HG02588 (cell line): ENCODE measurements at regions not wholly inside any gene's neighbourhood (a gene's known extent, or its start where the extent isn't known, plus 50 kb on each side); places are given as distances from the start of the nearest gene placed in this dataset.
"Not testable (repeated sequence)": the region's sequence is repeated elsewhere in the genome, so short reads cannot be mapped to it uniquely, and the experiment has no call there.

ENCODE experiments used
- ATAC-seq: cut with Tn5 transposase; IDR thresholded peaks from one replicate; pipeline ENCODE4 v1.9.1; 2021; ENCODE audit warnings: mild to moderate bottlenecking, moderate library complexity; ENCODE audit not compliant: unreplicated experiment

DNA sequence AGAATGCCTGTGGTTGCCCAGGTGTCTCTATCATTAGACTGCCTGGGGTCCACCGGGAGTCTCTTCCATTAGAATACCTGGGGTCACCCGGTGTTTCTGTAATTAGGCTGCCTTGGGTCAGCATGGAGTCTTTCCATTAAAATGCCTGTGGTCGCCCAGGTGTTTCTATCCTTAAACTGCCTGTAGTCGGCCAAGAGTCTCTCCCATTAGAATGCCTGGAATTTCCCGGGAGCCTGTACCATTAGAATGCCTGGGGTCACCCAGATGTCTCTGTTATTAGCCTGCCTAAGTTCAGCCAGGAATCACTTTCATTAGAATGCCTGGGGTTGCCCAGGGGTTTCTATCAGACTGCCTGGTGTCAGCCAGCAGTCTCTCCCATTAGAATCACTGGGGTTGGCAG, 1492.8 kb downstream of the UQCRFS1 start:
- ATAC-seq, result no peak

DNA sequence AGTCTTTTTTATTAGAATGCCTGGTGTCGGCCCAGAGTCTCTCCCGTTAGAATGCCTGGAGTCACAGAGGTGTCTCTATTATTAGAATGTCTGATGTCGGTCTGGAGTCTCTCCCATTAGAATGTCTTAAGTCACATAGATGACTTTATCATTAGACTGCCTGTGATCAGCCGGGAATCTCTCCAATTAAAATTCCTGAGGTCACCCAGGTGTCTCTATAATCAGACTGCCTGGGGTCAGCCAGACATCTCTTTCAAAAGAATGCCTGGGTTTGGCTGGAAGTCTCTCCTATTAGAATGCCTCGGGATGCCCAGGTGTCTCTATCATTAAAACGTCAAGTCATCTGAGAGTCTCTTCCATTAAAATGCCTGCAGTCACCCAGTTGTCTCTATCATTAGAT, 1493.9 kb downstream of the UQCRFS1 start:
- ATAC-seq, result no peak

DNA sequence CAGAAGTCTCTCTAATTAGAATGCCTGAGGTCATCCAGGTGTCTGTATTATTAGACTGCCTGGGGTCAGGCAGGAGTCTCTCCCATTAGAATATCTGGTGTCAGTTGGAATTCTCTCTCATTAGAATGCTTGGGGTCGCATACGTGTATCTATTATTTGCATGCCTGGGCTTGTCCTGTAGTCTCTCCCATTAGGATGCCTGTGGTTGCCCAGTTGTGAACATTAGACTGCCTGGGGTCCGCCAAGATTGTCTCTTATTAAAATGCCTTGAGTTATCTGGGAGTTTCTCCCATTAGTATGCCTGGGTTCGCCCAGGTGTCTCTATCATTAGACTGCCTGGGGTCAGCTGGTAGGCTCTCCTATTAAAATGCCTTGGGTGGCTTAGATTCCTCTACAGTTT, 1494.7 kb downstream of the UQCRFS1 start:
- no peak for ATAC-seq

- ATAC-seq, result no peak
Observed at GRCh38 chr19:27717825-27718224, 1495.1 kb downstream of the UQCRFS1 start.

DNA sequence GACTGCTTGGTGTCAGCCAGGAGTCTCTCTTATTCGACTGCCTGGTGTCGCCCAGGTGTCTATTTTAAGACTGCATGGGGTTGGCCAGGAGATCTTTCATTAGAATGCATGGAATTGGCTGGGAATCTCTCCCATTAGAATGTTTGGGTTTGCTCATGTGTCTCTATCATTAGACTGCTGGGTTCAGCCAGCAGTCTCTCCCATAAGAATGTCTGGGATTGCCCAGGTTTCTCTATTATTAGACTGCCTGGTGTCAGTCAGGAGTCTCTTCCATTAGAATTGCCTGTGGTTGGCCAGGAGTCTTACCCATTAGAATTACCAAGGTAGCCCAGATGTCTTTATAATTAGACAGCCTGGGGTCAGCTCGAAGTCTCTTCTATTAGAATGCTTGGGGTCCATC, 1496.0 kb downstream of the UQCRFS1 start:
- ATAC-seq, result no peak

DNA sequence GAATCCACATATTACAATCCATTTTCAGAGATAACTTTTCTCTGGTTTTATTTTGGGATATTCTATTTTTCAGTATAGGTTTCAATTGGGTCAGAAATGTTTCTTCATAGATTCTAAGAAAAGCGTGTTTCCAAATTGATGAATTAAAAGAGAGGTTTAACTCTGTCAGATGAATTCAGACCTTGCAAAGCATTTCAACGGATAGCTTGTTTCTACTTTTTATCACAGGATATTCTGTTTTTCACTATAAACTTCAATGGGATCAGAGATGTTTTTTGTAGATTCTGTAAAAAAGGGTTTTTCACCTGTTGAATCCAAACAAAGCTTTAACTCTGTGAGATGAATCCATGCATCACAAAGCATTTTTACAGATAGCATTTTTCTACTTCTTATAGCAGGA, 1498.1 kb downstream of the UQCRFS1 start:
- ATAC-seq, result no peak

DNA sequence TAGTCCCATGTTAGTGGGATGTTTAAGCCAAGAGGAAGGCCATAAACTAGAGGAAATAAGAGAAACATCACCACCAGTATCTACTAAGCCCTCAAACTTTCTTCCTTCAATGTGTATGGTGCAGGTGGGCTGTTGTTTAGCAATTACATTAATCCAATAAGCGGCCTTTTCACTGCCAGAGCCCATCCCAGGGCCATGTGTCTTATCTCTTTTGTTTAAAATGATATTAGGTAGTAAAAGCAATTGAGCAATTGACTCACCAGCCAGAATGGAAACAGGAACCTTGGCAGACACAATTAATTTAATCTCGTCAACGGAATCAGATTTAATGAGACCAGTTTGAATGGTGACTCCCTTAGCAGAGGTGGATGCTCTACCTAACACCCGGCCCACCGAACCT, 1503.5 kb downstream of the UQCRFS1 start:
- no peak for ATAC-seq

- not testable (repeated sequence) for ATAC-seq
Observed at GRCh38 chr19:27708986-27709385, 1504.0 kb downstream of the UQCRFS1 start.

DNA sequence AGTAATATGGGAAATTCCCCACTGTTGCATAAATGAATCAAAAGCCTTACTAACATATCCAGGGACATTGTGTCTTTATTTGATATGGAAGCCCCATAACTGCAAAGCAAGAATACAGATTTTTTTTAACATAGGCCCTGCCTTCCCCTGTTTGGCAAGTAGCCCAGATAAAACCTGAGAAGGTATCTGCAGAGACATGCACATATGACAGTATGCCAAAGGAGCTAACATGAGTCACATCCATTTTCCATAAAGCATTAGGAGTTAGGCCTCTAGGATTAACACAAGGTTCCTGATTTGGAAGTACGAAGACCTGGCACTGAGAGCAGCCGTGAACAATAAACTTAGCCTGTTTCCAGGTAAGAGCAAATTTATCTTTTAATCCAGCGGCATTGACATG, 1505.9 kb downstream of the UQCRFS1 start:
- not testable (repeated sequence) for ATAC-seq

DNA sequence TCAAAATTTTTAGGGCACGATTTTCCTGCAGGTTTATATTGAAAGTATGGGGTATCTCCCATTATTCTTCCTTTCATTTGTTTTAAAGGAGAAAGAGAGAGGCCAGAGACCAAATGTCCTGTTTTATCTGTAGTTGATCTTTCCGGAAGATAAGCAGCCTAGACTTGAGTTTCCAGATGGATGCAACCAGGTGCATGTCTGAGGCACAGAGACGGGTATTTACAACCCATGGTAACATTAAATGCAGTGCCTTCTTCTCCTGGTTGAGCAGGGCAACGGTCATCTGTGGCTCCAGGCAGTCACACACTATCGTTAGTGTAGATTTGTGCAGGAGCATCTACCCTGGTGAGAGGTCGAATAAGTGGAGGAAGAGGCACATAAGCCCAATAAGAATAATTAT, 1507.1 kb downstream of the UQCRFS1 start:
- no peak for ATAC-seq

DNA sequence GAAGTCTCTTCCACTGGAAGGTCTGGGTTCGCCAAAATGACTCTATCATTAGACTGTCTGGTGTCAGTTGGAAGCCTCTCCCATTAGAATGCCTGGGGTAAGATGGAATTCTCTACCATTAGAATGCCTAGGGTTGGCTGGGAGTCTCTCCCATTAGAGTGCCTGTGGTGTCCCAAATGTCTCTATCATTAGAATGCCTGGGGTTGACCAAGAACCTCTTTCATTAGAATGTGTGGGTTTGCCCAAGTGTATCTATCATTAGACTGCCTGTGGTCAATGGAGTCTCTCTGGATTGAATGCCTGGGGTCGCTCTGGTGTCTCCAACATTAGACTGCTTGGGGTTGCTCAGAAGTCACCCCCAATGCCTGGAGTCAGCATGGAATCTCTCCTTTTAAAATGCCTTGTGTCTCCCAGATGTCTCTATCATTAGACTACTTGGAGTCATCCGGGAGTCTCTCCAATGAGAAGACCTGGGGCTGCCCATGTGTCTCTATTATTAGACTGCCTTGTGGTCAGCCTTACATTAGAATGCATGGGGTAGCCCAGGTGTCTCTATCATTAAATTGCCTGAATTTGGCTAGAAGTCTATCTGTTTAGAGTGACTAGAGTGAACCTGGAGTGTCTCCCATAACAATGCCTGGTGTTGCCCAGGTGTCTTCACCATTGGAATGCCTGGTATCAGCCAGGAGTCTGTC, 1518.4 kb downstream of the UQCRFS1 start:
- ATAC-seq, result no peak

- no peak for ATAC-seq
Observed at GRCh38 chr19:27691991-27692390, 1521.0 kb downstream of the UQCRFS1 start.

DNA sequence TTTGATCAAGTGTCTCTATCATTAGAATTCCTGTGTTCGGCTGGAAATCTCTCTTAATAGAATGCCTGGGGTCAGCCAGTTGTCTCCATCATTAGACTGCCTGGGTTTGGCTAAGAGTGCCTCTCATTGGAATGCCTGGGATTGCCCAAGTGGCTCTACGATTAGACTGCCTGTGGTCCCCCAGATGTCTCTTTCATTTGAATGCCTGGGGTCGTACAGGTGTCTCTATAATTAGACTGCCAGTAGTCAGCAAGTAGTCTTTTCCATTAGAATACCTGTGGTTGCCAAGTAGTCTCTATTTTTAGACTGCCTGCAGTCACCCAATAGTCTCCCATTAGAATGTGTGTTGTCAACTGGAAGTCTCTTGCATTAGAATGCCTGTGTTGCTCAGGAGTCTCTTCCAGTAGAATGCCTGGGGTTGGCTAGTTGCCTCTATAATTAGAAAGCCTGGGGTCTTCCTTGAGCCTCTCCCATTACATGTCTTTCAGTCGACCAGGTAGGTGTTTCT, 1523.2 kb downstream of the UQCRFS1 start:
- no peak for ATAC-seq

DNA sequence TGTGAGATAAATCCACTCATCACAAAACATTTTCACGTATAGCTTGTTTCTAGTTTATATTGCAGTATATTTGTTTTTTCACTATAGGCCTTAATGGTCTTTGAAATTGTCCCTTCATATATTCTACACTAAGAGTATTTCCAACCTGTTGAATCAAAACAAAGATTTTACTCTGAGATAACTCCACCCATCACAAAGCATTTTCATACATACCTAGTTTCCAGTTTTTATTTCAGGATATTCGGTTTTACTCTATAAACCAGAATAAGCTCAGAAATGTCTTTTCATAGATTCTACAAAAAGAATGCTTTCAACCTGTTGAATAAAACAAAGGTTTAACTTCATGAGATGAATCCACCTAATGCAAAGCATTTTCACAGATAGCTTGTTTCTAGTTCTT, 1528.7 kb downstream of the UQCRFS1 start:
- ATAC-seq, result no peak

GRCh38 chr19:27681972-27682371, 1531.0 kb downstream of the UQCRFS1 start:
- ATAC-seq, result no peak

DNA sequence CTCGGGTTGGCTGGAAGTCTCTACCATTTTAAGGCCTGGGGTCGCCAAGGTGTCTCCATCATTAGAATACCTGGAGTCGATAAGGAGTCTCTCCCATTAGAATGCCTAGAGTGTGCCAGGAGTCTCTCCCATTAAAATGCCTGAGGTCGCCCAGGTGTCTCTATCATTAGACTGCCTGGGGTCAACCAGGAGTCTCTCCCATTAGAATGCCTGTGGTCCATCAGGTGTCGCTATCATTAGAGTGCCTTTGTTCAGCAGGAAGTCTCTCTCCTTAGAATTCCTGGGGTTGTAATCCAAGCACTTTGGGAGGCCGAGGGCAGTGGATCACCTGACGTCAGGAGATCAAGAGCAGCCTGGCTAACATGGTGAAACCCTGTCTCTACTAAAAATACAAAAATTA, 1533.0 kb downstream of the UQCRFS1 start:
- no peak for ATAC-seq

DNA sequence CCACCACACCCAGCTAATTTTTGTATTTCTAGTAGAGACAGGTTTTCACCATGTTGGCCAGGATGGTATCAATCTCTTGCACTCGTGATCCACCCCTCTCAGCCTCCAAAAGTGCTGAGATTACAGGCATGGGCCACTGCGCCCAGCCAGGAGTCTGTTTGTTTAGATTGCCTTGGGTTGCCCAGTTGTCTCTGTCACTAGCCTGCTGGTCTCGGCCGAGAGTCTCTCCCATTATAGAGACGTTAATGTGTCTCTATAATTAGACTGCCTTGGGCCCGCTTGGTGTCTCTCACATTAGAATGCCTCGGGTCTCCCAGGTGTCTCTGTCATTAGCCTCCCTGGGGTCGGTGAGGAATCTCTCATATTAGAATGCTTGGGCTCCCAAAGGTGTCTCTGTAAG, 1533.6 kb downstream of the UQCRFS1 start:
- no peak for ATAC-seq

DNA sequence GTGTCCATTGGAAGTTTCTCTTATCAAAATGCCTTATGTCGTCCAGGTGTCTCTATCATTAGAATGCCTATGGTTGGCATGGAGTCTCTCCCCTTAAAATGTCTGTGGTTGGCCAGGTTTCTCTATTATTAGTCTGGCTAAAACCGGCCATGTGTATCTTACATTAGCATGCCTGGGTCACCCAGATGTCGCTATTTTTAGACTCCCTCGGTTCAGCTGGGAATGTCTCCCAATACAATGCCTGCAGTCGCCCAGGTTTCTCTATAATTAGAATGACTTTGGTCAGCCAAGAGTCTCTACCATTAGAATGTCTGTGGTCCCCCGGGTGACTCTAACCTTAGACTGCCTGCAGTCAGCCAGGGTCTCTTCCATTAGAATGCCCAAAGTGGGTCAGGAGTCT, 1536.1 kb downstream of the UQCRFS1 start:
- ATAC-seq, result no peak

DNA sequence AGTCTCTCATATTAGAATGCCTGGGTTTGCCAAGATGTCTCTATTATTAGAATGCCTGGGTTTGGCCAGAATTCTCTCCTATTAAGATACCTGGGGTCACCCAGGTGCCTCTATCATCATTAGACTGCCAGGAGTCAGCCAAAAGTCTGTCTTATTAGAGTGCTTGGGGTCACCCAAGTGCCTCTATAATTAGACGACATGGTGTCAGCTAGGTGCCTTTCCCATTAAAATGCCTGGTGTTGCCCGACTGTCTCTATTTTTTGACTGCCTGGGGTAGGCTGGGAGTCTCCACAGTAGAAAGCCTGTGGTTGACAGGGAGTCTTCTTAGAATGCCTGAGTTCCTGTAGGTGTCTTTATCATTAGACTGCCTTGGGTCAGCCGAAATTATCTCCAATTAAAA, 1536.6 kb downstream of the UQCRFS1 start:
- no peak for ATAC-seq

- no peak for ATAC-seq
Observed at GRCh38 chr19:27675771-27676170, 1537.2 kb downstream of the UQCRFS1 start.

DNA sequence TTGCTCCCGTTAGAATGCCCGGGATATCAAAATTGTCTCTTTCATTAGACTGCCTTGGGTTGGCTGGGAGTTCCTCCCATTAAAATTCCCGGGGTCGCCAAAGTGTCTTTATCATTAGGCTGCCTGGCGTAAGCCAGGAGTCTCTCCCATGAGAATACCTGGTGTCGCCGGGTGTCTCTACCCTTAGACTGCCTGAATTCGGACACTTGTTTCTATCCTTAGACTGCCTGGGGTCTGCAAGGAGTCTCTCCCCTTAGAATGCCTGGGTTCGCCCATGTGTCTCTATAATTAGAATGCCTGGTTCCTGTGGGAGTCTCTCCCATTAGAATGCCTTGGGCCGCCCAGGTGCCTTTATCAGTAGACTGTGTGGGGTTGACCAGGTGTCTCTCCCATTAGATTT, 1538.2 kb downstream of the UQCRFS1 start:
- no peak for ATAC-seq

- no peak for ATAC-seq
Observed at GRCh38 chr19:27673986-27674385, 1539.0 kb downstream of the UQCRFS1 start.
